ENCODE measurements at regions not wholly inside any gene's neighbourhood (a gene's known extent, or its start where the extent isn't known, plus 50 kb on each side); places are given as distances from the start of the nearest gene placed in this dataset.

DNA sequence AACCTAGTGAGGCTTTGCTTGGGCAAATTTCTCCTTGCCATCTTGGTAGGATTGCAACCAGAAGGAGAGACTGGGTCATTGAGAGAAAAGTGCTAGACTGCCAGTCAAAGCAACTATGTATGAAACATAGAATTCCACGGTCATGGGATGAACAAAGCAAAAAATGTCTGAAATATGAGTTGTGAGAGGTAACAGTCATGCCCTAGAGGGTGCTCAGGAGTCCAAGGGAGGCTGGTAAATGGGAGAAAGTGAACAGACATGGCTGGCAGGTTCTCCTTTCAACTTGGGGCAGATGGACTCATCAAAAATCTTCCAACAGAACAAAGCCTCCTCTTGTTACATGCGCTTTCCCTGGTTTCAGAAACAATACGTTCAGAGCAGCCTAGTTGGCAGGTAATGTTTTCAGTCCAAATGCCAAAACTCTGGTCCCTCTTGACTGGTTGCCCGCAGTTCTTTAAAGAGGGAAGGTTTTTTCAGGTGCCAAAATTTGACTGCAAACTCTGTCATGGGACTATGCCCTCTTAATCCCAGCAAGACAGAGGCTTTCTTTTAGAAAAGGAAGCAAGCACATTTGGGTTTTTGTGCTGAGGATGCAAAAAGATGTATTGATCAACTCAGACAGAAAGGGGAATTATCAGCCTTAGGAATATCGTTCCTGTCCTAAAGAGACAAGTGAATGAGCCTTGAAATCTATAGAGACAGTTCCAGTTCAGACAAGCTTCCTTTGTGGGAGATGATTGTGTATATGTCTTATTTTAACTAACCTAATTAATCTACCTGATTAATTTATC lies 68.5 kb upstream of the SASH1 start:
- Histone ChIP-seq H3K9ac (ENCODE audit: low read length in 2 of 2) (no peak overlapping the region), H3K4me3 (ENCODE audit: low read length in 2 of 2) (no peak overlapping the region), H3K27ac (ENCODE audit: low read length) (no peak overlapping the region), H3K9me3 (ENCODE audit: control insufficient read depth in 2 of 2, low read length in 2 of 2) (no peaks in the 10 kb centered on the region), H3K4me1 (ENCODE audit: control insufficient read depth, insufficient read depth, low read length) (no peaks in the 10 kb centered on the region), H3K36me3 (ENCODE audit: control insufficient read depth in 2 of 2, insufficient read depth in 2 of 2, low read length in 2 of 2) (no peaks in the 10 kb centered on the region), H3K27me3 (ENCODE audit: control insufficient read depth in 1 of 2, insufficient read depth in 2 of 2, low read length in 2 of 2) (no peaks in the 10 kb centered on the region)

DNA sequence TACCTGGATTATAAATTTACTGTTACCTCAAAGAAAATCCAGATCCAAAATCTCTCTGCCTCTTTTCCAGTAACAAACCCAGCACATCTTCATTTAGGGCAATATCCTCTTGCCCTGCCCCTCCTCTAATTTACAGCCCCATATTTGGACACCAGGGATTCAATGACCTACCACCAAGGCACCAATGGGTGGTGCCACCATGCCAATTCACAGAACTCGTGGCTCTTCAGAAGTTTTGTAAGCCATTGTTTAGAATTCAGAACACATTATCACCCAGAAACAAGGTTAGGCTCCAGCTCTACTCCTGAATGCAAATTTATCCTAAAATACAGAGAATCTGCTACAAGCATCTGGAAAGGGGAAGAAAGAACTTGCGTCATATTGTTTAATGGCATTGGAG lies 67.8 kb upstream of the SASH1 start:
- H3K9me3 ChIP-seq (ENCODE audit: control insufficient read depth in 2 of 2, low read length in 2 of 2): no peaks in the 10 kb centered on the region
- H3K27ac ChIP-seq (ENCODE audit: low read length): no peak overlapping the region
- no peaks in the 10 kb centered on the region for H3K36me3 ChIP-seq (ENCODE audit: control insufficient read depth in 2 of 2, insufficient read depth in 2 of 2, low read length in 2 of 2)
- H3K4me1 ChIP-seq (ENCODE audit: control insufficient read depth, insufficient read depth, low read length): no peaks in the 10 kb centered on the region
- no peak overlapping the region for H3K9ac ChIP-seq (ENCODE audit: low read length in 2 of 2)
- no peaks in the 10 kb centered on the region for H3K27me3 ChIP-seq (ENCODE audit: control insufficient read depth in 1 of 2, insufficient read depth in 2 of 2, low read length in 2 of 2)
- no peak overlapping the region for H3K4me3 ChIP-seq (ENCODE audit: low read length in 2 of 2)

DNA sequence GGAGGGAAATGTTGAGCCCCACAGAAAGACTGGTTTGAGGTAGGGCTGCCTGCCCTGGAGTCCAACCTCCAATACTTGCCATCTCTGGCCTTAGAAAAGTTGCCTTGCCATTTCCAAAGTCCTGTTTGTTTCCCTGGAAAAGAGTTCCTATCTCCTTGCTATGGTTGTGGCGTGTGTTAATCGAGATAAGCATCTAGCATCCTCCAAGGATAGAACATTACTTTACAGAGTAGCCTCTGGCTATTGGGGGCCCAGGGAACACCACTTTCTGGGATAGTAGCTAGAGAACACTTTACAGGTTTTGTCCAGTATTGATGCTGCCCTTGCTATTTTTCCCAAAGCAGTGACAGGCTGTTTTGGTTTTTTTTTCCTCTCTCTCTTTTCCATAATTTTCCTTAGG lies 57.4 kb upstream of the SASH1 start:
- Histone ChIP-seq H3K4me1 (ENCODE audit: control insufficient read depth, insufficient read depth, low read length) (no peaks in the 10 kb centered on the region), H3K9ac (ENCODE audit: low read length in 2 of 2) (no peak overlapping the region), H3K36me3 (ENCODE audit: control insufficient read depth in 2 of 2, insufficient read depth in 2 of 2, low read length in 2 of 2) (no peaks in the 10 kb centered on the region), H3K9me3 (ENCODE audit: control insufficient read depth in 2 of 2, low read length in 2 of 2) (no peaks in the 10 kb centered on the region), H3K27me3 (ENCODE audit: control insufficient read depth in 1 of 2, insufficient read depth in 2 of 2, low read length in 2 of 2) (peaks cover 0 to 2% of the 10 kb centered on the region in 2 donors), H3K27ac (ENCODE audit: low read length) (no peak overlapping the region), H3K4me3 (ENCODE audit: low read length in 2 of 2) (no peak overlapping the region)

DNA sequence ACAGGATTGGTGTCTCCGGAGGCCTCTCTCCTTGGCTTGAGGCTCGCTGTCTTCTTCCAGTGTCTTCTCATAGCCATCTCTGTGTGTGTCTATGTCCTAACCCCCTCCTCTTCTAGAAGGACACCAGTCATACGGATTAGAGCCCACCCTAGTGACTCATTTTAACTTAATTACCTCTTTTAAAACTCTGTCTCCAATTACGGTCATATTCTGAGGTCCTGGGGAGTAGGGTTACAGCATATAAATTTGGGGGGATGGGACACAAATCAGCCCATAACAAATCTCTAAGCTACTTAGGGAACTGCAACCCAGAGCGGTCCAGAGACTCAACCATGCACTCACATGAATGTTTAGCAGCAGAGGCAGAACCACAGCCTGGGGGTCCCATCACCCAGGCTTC lies 56.1 kb upstream of the SASH1 start:
- no peak overlapping the region for H3K27ac ChIP-seq (ENCODE audit: low read length)
- H3K27me3 ChIP-seq (ENCODE audit: control insufficient read depth in 1 of 2, insufficient read depth in 2 of 2, low read length in 2 of 2): peaks cover 0 to 2% of the 10 kb centered on the region in 2 donors

DNA sequence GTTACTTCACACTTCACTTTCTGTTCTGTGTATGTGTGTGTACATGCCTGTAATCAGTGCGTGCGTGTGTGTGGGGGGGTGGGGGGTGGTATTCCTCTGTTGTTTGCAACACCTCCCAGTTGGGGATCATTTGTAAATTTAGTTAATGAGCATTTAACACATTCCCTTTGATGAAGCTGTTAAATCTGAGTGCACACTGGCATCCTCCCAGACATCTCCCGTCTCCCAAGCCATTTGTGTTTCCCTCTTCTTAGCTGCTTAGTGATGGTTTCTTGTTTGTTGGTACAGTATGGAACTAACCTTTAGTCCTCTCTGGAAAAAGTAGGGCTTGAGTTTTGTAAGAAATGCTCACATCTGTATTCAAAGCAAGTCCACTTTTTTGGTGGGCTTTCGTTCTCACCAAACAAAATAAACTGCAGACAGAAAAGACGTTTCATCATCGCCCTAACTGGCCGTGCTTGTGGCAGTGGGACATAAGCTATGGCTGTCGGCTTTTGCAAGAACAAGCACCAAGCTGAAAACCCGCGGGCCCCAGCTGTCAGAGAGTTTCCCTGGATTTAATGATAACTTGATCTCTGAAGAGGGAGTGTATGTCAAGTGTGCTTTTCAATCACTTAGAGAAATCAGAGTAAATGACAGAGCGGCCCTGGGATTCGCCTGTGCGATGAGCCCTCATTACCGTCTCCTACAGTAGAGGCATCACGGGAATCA lies 54.9 kb upstream of the SASH1 start:
- Histone ChIP-seq H3K36me3 (ENCODE audit: control insufficient read depth in 2 of 2, insufficient read depth in 2 of 2, low read length in 2 of 2) (no peaks in the 10 kb centered on the region), H3K9me3 (ENCODE audit: control insufficient read depth in 2 of 2, low read length in 2 of 2) (no peaks in the 10 kb centered on the region), H3K9ac (ENCODE audit: low read length in 2 of 2) (no peak overlapping the region), H3K4me1 (ENCODE audit: control insufficient read depth, insufficient read depth, low read length) (no peaks in the 10 kb centered on the region), H3K27me3 (ENCODE audit: control insufficient read depth in 1 of 2, insufficient read depth in 2 of 2, low read length in 2 of 2) (peaks cover 0 to 2% of the 10 kb centered on the region in 2 donors), H3K27ac (ENCODE audit: low read length) (no peak overlapping the region), H3K4me3 (ENCODE audit: low read length in 2 of 2) (no peak overlapping the region)

More for the DNA sequence above, 56.1 kb upstream of the SASH1 start:
- no peak overlapping the region for H3K9ac ChIP-seq (ENCODE audit: low read length in 2 of 2)
- no peak overlapping the region for H3K4me3 ChIP-seq (ENCODE audit: low read length in 2 of 2)
- no peaks in the 10 kb centered on the region for H3K4me1 ChIP-seq (ENCODE audit: control insufficient read depth, insufficient read depth, low read length)
- no peaks in the 10 kb centered on the region for H3K9me3 ChIP-seq (ENCODE audit: control insufficient read depth in 2 of 2, low read length in 2 of 2)
- no peaks in the 10 kb centered on the region for H3K36me3 ChIP-seq (ENCODE audit: control insufficient read depth in 2 of 2, insufficient read depth in 2 of 2, low read length in 2 of 2)

DNA sequence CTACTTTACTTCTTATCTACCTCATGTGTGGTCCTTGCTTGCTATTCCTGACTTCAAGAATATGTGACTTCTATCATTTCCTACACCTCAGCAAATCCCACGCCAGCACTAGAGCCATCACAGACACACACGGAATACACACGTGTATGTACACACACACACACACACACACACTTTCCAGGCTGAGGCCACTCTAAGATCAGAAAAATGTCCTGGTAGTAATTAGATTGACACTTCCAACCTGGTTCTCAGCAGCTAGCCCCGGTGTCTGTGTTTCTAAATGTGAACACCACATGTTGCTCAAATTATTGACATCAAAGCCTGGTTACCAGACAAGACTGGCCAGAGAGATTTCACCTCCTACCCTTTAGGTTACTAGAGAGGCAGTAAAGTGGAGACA lies 54.1 kb upstream of the SASH1 start:
- H3K36me3 ChIP-seq (ENCODE audit: control insufficient read depth in 2 of 2, insufficient read depth in 2 of 2, low read length in 2 of 2): no peaks in the 10 kb centered on the region
- no peaks in the 10 kb centered on the region for H3K9me3 ChIP-seq (ENCODE audit: control insufficient read depth in 2 of 2, low read length in 2 of 2)
- no peak overlapping the region for H3K27ac ChIP-seq (ENCODE audit: low read length)
- no peak overlapping the region for H3K4me3 ChIP-seq (ENCODE audit: low read length in 2 of 2)
- no peak overlapping the region for H3K9ac ChIP-seq (ENCODE audit: low read length in 2 of 2)
- H3K27me3 ChIP-seq (ENCODE audit: control insufficient read depth in 1 of 2, insufficient read depth in 2 of 2, low read length in 2 of 2): peaks cover 0 to 2% of the 10 kb centered on the region in 2 donors
- peaks cover 7% of the 10 kb centered on the region for H3K4me1 ChIP-seq (ENCODE audit: control insufficient read depth, insufficient read depth, low read length)

DNA sequence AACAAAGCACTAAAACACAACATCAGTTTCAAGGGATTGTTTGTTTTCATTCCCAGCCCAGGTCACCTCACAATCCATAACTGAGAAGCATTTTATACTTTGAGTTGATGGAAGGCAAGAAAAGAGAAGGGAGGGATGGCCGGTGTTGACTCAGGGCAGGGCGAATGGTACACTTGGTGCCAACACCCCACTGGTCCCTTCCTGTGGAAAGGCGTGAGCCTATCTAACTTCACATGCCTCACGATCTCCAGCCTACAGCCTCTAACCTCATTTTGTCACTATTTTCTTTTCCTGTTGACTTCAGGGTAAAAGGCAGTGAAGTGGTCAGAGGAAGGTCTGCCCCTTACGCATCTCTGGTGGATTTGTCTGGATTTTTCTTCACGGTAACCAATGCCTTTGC lies 53.5 kb upstream of the SASH1 start:
- Histone ChIP-seq H3K27ac (ENCODE audit: low read length) (no peak overlapping the region), H3K36me3 (ENCODE audit: control insufficient read depth in 2 of 2, insufficient read depth in 2 of 2, low read length in 2 of 2) (no peaks in the 10 kb centered on the region), H3K9me3 (ENCODE audit: control insufficient read depth in 2 of 2, low read length in 2 of 2) (no peaks in the 10 kb centered on the region), H3K4me1 (ENCODE audit: control insufficient read depth, insufficient read depth, low read length) (peaks cover 12% of the 10 kb centered on the region), H3K4me3 (ENCODE audit: low read length in 2 of 2) (no peak overlapping the region), H3K27me3 (ENCODE audit: control insufficient read depth in 1 of 2, insufficient read depth in 2 of 2, low read length in 2 of 2) (peaks cover 0 to 2% of the 10 kb centered on the region in 2 donors), H3K9ac (ENCODE audit: low read length in 2 of 2) (no peak overlapping the region)

DNA sequence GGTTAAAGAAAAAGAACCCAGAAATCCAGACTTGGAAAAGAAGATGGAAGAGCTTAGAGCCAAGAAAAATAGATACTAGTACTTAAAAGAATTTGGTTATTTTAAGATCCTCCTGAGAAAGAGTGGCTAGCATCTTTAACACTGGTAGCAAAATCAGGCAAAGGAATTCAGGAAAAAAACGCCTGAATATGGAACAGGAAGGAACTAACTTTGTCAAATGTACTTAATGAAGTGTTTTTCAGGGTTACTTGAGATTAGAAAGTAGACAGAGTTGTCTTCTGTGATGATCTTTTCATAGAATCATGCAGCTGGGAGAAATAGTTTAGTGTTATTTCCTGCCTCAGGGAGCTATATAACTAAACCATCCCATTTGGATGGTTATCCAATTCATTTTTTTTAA lies 50.8 kb upstream of the SASH1 start:
- no peak overlapping the region for H3K27ac ChIP-seq (ENCODE audit: low read length)

More for the DNA sequence above, 50.8 kb upstream of the SASH1 start:
- H3K4me3 ChIP-seq (ENCODE audit: low read length in 2 of 2): no peak overlapping the region
- no peaks in the 10 kb centered on the region for H3K9me3 ChIP-seq (ENCODE audit: control insufficient read depth in 2 of 2, low read length in 2 of 2)
- H3K36me3 ChIP-seq (ENCODE audit: control insufficient read depth in 2 of 2, insufficient read depth in 2 of 2, low read length in 2 of 2): no peaks in the 10 kb centered on the region
- H3K4me1 ChIP-seq (ENCODE audit: control insufficient read depth, insufficient read depth, low read length): peaks cover 12% of the 10 kb centered on the region
- H3K27me3 ChIP-seq (ENCODE audit: control insufficient read depth in 1 of 2, insufficient read depth in 2 of 2, low read length in 2 of 2): peaks cover 0 to 2% of the 10 kb centered on the region in 2 donors
- H3K9ac ChIP-seq (ENCODE audit: low read length in 2 of 2): no peak overlapping the region

Measured in stomach smooth muscle (tissue), 2 donors.